ENCODE measurements at regions not wholly inside any gene's neighbourhood (a gene's known extent, or its start where the extent isn't known, plus 50 kb on each side); places are given as distances from the start of the nearest gene placed in this dataset.

DNA sequence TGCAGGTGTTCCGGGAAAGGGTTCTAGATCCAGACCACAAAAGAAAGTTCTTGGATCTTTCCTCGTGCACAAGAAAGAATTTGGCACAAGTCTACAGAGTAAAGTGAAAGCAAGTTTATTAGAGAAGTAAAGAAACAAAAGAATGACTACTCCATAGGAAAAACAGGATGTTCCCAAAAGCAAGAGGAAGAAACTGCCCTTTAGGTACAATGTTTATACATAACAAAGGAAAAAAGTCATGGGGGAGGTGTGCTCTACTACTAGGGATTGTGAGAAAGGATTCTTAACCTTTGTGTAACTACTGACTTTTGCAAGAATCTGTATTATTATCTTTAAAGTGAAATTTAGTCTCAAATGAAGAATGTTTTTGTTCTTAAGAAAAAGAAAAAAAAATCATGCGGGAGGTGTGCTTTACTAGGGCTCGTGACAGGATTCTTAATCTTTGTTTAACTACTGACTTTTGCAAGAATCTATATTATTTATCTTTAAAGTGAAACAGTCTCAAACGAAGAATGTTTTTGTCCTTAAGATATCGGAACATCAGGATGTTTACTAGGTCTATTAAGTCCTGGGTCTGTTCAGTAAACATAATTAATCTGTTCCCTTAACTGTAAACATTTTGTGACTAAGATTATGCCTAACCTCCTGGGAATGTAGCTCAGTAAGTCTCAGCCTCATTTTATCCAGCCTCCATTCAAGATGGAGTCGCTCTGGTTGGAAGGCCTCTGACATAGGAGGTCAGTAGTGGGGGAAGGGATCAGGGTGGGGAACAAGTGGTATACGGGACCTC lies 110.4 kb upstream of the BEND4 start:
- H3K27ac ChIP-seq, result no peak overlapping the region
- H3K4me3 ChIP-seq, result no peak overlapping the region
- H3K9me3 ChIP-seq (ENCODE audit: insufficient read depth, low read depth), result no peaks in the 10 kb centered on the region
- no peak overlapping the region for H2AFZ ChIP-seq
- intact Hi-C loops (cut with micrococcal nuclease; ENCODE audit: unreplicated experiment), result no loop called here
- TF ChIP-seq EZH2 (IDR thresholded peaks at IDR 0.05; ENCODE audit: low read depth) (no peak), CTCF (conservative IDR thresholded peaks at IDR 0.05) (no peak)
- H4K20me1 ChIP-seq (ENCODE audit: insufficient read depth), result no peaks in the 10 kb centered on the region; the same call in 1 of the 2 replicates
- no peaks in the 10 kb centered on the region for H3K36me3 ChIP-seq (ENCODE audit: low read depth)
- CTCF ChIA-PET, result no interaction called here
- no peaks in the 10 kb centered on the region for H3K9me2 ChIP-seq (ENCODE audit: insufficient read depth)
- DNase-seq, result no peak
- H3F3A ChIP-seq (ENCODE audit: insufficient read depth, low read depth), result no peaks in the 10 kb centered on the region
- peaks cover 62% of the 10 kb centered on the region for H3K27me3 ChIP-seq (ENCODE audit: insufficient read depth, low read depth)
- H3K4me1 ChIP-seq (replicated peaks; ENCODE audit: insufficient read depth), result no peaks in the 10 kb centered on the region
- H3K4me2 ChIP-seq, result no peak overlapping the region
- no peaks in the 10 kb centered on the region for H3K79me2 ChIP-seq (ENCODE audit: low read depth)
- POLR2A ChIA-PET (ENCODE audit: unreplicated experiment), result no interaction called here
- no TSS peak for BruUV-seq (replicated peaks)

- TF ChIP-seq CTCF (conservative IDR thresholded peaks at IDR 0.05), result no peak
- no peak for TF ChIP-seq EZH2 (IDR thresholded peaks at IDR 0.05; ENCODE audit: low read depth)
- Histone ChIP-seq H3K9me3 (ENCODE audit: insufficient read depth, low read depth) (no peaks in the 10 kb centered on the region), H4K20me1 (ENCODE audit: insufficient read depth) (no peaks in the 10 kb centered on the region; the same call in 1 of the 2 replicates), H3K4me1 (replicated peaks; ENCODE audit: insufficient read depth) (no peaks in the 10 kb centered on the region), H3K36me3 (ENCODE audit: low read depth) (no peaks in the 10 kb centered on the region), H3K9me2 (ENCODE audit: insufficient read depth) (no peaks in the 10 kb centered on the region), H3K79me2 (ENCODE audit: low read depth) (no peaks in the 10 kb centered on the region), H3K4me3 (no peak overlapping the region), H3K27me3 (ENCODE audit: insufficient read depth, low read depth) (peaks cover 39% of the 10 kb centered on the region), H3K4me2 (no peak overlapping the region), H3K27ac (no peak overlapping the region), H2AFZ (no peak overlapping the region), H3F3A (ENCODE audit: insufficient read depth, low read depth) (no peaks in the 10 kb centered on the region)
- DNase-seq, result no peak
- intact Hi-C loops (cut with micrococcal nuclease; ENCODE audit: unreplicated experiment), result no loop called here
- ChIA-PET POLR2A (ENCODE audit: unreplicated experiment) (interaction anchor here (0.6 kb wide), 1 partner anchor 14 kb away, joined by 10 read pairs; no protein-coding TSS in a partner anchor), CTCF (no interaction called here)
- no TSS peak for BruUV-seq (replicated peaks)
Observed at GRCh38 chr4:42265782-42266602, 113.5 kb upstream of the BEND4 start.

GRCh38 chr4:42267724-42268123 lies 115.3 kb upstream of the BEND4 start:
- Histone ChIP-seq H3K79me2 (ENCODE audit: low read depth) (no peaks in the 10 kb centered on the region), H3F3A (ENCODE audit: insufficient read depth, low read depth) (no peaks in the 10 kb centered on the region), H3K9me3 (ENCODE audit: insufficient read depth, low read depth) (no peaks in the 10 kb centered on the region), H3K4me2 (no peak overlapping the region), H3K27me3 (ENCODE audit: insufficient read depth, low read depth) (peaks cover 23% of the 10 kb centered on the region), H3K36me3 (ENCODE audit: low read depth) (no peaks in the 10 kb centered on the region), H4K20me1 (ENCODE audit: insufficient read depth) (no peaks in the 10 kb centered on the region; the same call in 1 of the 2 replicates), H3K4me1 (replicated peaks; ENCODE audit: insufficient read depth) (no peaks in the 10 kb centered on the region), H2AFZ (no peak overlapping the region), H3K9me2 (ENCODE audit: insufficient read depth) (no peaks in the 10 kb centered on the region), H3K27ac (no peak overlapping the region), H3K4me3 (no peak overlapping the region)
- no peak for DNase-seq
- intact Hi-C loops (cut with micrococcal nuclease; ENCODE audit: unreplicated experiment), result no loop called here
- TF ChIP-seq EZH2 (IDR thresholded peaks at IDR 0.05; ENCODE audit: low read depth) (no peak), CTCF (conservative IDR thresholded peaks at IDR 0.05) (no peak)
- BruUV-seq (replicated peaks), result no TSS peak
- CTCF ChIA-PET, result no interaction called here
- POLR2A ChIA-PET (ENCODE audit: unreplicated experiment), result no interaction called here
